ENCODE measurements at regions not wholly inside any gene's neighbourhood (a gene's known extent, or its start where the extent isn't known, plus 50 kb on each side); places are given as distances from the start of the nearest gene placed in this dataset.

- H3K27me3 Mint-ChIP-seq (ENCODE audit: low read depth) = no peaks in the 10 kb centered on the region
- H3K4me1 Mint-ChIP-seq (ENCODE audit: low read depth) = no peaks in the 10 kb centered on the region
- H3K36me3 Mint-ChIP-seq (ENCODE audit: low read depth) = no peaks in the 10 kb centered on the region
- DNase-seq (ENCODE audit: low spot score) = no peak
- H3K4me3 Mint-ChIP-seq = no peak overlapping the region
- H3K9me3 Mint-ChIP-seq = peaks cover 9% of the 10 kb centered on the region
- H3K27ac Mint-ChIP-seq = no peak overlapping the region
Observed at GRCh38 chr17:72530454-72530853, 409.6 kb downstream of the SOX9 start.

- Mint-ChIP-seq H3K4me3 (no peak overlapping the region), H3K27me3 (ENCODE audit: low read depth) (no peaks in the 10 kb centered on the region), H3K4me1 (ENCODE audit: low read depth) (no peaks in the 10 kb centered on the region), H3K36me3 (ENCODE audit: low read depth) (no peaks in the 10 kb centered on the region), H3K9me3 (peaks cover 9% of the 10 kb centered on the region), H3K27ac (no peak overlapping the region)
- DNase-seq (ENCODE audit: low spot score) = no peak
Observed at GRCh38 chr17:72531729-72532128, 410.9 kb downstream of the SOX9 start.

DNA sequence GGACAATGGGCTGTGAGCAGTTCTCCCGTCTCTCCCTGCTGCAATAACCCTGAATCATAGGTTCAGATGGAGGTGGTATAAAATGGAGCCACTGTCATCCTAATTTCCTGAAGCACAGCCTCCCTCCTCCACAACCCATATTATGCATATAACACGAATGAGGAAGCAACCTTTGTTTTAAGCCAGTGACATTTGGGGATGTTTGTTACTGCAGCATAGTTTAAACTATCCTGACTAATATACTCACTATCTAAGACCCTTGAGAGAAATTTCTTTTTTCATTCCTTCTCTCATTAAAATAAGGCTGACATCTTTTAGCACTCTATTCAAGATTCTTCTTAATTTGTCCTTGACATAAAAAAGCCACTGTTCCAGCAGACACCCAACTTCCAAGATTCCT is 413.4 kb downstream of the SOX9 start:
- no peak overlapping the region for H3K27ac Mint-ChIP-seq
- H3K27me3 Mint-ChIP-seq (ENCODE audit: low read depth) = peaks cover 2% of the 10 kb centered on the region
- H3K9me3 Mint-ChIP-seq = peaks cover 9% of the 10 kb centered on the region
- no peak for DNase-seq (ENCODE audit: low spot score)
- no peak overlapping the region for H3K4me3 Mint-ChIP-seq
- H3K4me1 Mint-ChIP-seq (ENCODE audit: low read depth) = no peaks in the 10 kb centered on the region
- no peaks in the 10 kb centered on the region for H3K36me3 Mint-ChIP-seq (ENCODE audit: low read depth)

GRCh38 chr17:72534776-72535175 is 414.0 kb downstream of the SOX9 start:
- Mint-ChIP-seq H3K27me3 (ENCODE audit: low read depth) (peaks cover 5% of the 10 kb centered on the region), H3K9me3 (peaks cover 9% of the 10 kb centered on the region), H3K27ac (no peak overlapping the region), H3K4me3 (no peak overlapping the region), H3K36me3 (ENCODE audit: low read depth) (no peaks in the 10 kb centered on the region), H3K4me1 (ENCODE audit: low read depth) (no peaks in the 10 kb centered on the region)
- no peak for DNase-seq (ENCODE audit: low spot score)

GRCh38 chr17:72535346-72535745 is 414.5 kb downstream of the SOX9 start:
- H3K27me3 Mint-ChIP-seq (ENCODE audit: low read depth) = peaks cover 7% of the 10 kb centered on the region
- no peaks in the 10 kb centered on the region for H3K4me1 Mint-ChIP-seq (ENCODE audit: low read depth)
- peaks cover 9% of the 10 kb centered on the region for H3K9me3 Mint-ChIP-seq
- no peaks in the 10 kb centered on the region for H3K36me3 Mint-ChIP-seq (ENCODE audit: low read depth)
- no peak for DNase-seq (ENCODE audit: low spot score)
- no peak overlapping the region for H3K4me3 Mint-ChIP-seq
- no peak overlapping the region for H3K27ac Mint-ChIP-seq

GRCh38 chr17:72535779-72536178 is 415.0 kb downstream of the SOX9 start:
- Mint-ChIP-seq H3K4me3 (no peak overlapping the region), H3K36me3 (ENCODE audit: low read depth) (no peaks in the 10 kb centered on the region), H3K27me3 (ENCODE audit: low read depth) (peaks cover 7% of the 10 kb centered on the region), H3K27ac (no peak overlapping the region), H3K4me1 (ENCODE audit: low read depth) (no peaks in the 10 kb centered on the region), H3K9me3 (peaks cover 9% of the 10 kb centered on the region)
- DNase-seq (ENCODE audit: low spot score) = no peak

GRCh38 chr17:72536788-72537187 is 416.0 kb downstream of the SOX9 start:
- Mint-ChIP-seq H3K36me3 (ENCODE audit: low read depth) (no peaks in the 10 kb centered on the region), H3K27ac (no peak overlapping the region), H3K27me3 (ENCODE audit: low read depth) (peaks cover 7% of the 10 kb centered on the region), H3K4me3 (no peak overlapping the region), H3K9me3 (peaks cover 9% of the 10 kb centered on the region), H3K4me1 (ENCODE audit: low read depth) (no peaks in the 10 kb centered on the region)
- DNase-seq (ENCODE audit: low spot score) = no peak

DNA sequence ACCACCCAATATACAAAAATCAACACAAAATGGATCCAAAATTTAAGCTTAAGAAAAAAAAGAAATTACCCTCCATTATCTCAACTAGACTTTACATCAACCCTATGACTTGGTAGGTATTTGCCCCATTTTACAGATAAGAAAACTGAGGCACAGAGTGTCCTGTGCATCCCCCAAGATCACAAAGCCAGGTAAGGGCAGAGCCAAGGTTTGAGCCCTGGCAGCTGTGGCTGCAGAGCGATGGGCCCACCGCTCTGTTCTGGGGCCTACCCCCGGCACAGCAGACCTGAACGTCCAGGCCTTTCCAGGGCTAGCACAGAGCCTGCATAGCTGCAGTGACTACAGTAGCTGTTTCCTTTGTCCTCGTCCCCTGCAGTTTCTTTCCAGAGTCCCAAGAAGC is 417.6 kb downstream of the SOX9 start:
- Mint-ChIP-seq H3K27ac (no peak overlapping the region), H3K9me3 (peaks cover 9% of the 10 kb centered on the region), H3K27me3 (ENCODE audit: low read depth) (peaks cover 7% of the 10 kb centered on the region), H3K4me1 (ENCODE audit: low read depth) (no peaks in the 10 kb centered on the region), H3K4me3 (no peak overlapping the region), H3K36me3 (ENCODE audit: low read depth) (no peaks in the 10 kb centered on the region)
- DNase-seq (ENCODE audit: low spot score) = no peak

DNA sequence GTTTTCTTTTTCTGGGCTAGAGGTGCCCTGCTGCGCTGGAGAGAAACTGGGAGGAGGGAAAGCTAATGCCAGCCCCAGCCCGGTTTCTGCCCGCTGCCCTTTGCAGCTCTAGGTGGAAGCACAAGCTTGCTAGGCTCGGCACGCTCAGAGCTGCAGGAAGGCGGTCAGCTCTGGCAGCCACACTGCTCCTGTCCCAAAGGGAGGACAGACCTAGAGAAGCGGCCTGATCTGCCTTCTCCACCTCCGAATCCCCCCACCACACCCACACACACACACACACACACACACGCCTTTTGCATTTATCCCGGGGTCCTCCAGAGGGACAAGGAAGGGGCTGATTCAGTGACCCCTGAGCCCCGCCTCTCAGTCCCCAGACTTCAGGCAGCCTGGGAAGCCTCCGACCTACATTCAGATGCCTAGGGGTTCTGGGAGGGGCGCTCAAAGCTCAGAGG is 418.1 kb downstream of the SOX9 start:
- Mint-ChIP-seq H3K4me3 (no peak overlapping the region), H3K4me1 (ENCODE audit: low read depth) (no peaks in the 10 kb centered on the region), H3K27ac (no peak overlapping the region), H3K9me3 (peaks cover 9% of the 10 kb centered on the region), H3K27me3 (ENCODE audit: low read depth) (peaks cover 7% of the 10 kb centered on the region), H3K36me3 (ENCODE audit: low read depth) (no peaks in the 10 kb centered on the region)
- DNase-seq (ENCODE audit: low spot score) = no peak

DNA sequence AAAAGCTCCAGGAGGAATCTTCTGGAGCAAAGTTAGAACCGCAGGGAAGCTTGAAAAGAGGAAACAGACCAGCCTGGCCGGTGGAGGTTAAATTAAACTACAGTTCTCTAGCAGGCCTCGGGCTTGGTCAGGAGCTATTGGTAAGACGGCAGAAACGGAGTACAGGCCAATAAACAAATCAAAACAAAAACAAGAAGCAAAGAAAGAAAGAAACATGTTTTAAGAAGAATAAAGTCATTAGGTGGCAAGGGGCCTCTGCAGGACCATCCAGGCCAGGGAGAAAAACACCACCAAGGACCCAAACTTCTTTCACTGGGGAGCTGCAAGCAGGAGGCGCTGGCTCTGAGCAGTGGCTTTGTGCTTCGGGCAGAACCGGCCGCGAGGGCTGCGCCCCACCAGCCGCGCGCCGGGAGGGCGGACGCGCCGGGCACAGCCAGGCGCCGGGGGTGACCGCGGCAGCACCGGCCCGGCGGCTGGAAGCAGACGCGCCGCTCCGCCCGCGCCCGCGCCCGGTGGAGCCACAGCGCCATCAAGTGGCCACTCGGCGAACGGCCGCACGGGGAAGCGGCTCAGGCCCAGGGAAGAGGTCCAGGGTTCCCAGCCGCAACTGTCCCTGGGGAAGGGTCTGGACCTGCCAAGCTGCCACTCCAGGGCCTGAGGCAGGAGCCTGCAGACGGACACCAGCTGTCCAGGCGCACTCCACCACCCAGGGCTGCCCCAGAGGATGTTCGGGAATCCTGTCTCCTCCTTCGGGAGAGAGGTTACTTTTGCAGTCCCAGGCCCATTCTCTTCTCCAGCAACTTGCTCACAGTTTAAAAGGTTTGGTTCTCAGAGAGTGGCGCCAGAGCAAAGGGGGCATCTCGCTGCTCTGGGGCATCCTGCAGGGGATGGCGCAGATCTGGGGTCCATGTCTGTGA is 419.4 kb downstream of the SOX9 start:
- DNase-seq (ENCODE audit: low spot score) = peak; percentile 60
- H3K27ac Mint-ChIP-seq = no peak overlapping the region
- no peaks in the 10 kb centered on the region for H3K36me3 Mint-ChIP-seq (ENCODE audit: low read depth)
- H3K4me3 Mint-ChIP-seq = no peak overlapping the region
- H3K9me3 Mint-ChIP-seq = no peaks in the 10 kb centered on the region
- no peaks in the 10 kb centered on the region for H3K4me1 Mint-ChIP-seq (ENCODE audit: low read depth)
- peaks cover 7% of the 10 kb centered on the region for H3K27me3 Mint-ChIP-seq (ENCODE audit: low read depth)

DNA sequence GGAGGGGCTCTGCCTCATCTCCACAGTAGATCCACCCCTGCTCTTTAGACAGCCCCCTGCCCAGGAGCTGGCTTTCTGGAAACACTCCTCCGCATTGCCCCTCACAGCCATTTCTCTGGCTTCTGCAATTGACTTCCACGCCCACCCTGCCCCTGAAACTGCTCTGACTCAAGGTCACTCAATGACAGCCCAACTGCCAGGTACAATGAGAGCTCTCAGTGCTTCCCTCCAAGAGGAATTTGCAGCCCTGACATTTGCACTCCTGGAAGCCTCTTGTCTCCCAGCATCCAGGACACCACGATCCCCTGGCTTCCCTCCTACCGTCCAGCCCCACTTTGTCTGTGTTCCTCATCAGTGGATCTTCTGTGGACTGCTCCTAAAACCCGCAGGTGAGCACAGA is 421.5 kb downstream of the SOX9 start:
- H3K36me3 Mint-ChIP-seq (ENCODE audit: low read depth) = no peaks in the 10 kb centered on the region
- H3K4me1 Mint-ChIP-seq (ENCODE audit: low read depth) = no peaks in the 10 kb centered on the region
- peaks cover 7% of the 10 kb centered on the region for H3K27me3 Mint-ChIP-seq (ENCODE audit: low read depth)
- H3K9me3 Mint-ChIP-seq = no peaks in the 10 kb centered on the region
- no peak overlapping the region for H3K4me3 Mint-ChIP-seq
- no peak overlapping the region for H3K27ac Mint-ChIP-seq
- no peak for DNase-seq (ENCODE audit: low spot score)

DNA sequence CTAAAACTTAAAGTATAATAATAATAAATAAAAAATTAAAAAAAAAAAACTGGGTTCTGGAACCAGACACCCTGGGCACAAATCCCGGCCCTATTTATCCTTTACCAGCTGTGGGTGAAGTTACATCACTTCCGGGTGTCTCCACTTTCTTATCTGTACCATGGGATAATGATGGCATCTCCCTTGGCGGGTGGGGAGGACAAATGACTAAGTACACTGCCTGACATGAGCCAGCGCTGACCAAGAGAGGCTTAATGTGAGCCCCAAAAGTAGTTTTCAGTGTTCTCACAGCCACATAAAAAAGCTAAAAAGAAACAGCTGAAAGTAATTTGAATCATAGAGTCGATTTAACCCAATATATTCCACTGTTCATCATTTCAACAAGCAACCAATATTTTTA is 424.9 kb downstream of the SOX9 start:
- no peaks in the 10 kb centered on the region for H3K27me3 Mint-ChIP-seq (ENCODE audit: low read depth)
- H3K4me3 Mint-ChIP-seq = no peak overlapping the region
- no peaks in the 10 kb centered on the region for H3K36me3 Mint-ChIP-seq (ENCODE audit: low read depth)
- DNase-seq (ENCODE audit: low spot score) = no peak
- no peaks in the 10 kb centered on the region for H3K4me1 Mint-ChIP-seq (ENCODE audit: low read depth)
- no peak overlapping the region for H3K27ac Mint-ChIP-seq
- no peaks in the 10 kb centered on the region for H3K9me3 Mint-ChIP-seq

DNA sequence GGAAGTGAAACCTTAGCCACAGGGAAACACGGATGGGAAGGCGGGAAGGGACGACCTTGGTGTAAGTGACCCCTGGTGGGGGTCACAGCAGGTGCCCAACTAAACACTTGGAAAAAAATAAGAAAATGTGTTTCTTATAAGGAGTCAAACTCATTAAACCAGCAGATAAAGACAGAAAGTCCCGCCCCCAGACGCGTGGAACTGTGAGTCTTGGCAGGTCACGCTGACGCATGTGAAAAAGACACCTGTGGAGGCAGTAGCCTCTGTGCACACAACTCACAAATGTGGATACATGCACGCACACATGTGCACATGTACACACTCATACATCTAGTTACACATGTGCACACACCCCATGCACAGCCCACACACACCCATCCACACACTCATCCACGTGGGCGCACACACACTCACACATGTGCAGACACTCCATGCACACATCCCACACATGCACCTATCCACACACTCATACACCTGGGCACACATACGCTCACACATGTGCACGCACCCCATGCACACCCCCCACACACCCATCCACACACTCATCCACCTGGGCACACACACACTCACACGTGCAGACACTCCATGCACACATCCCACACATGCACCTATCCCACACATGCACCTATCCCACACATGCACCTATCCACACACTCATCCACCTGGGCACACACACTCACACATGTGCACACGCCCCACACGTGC is 432.4 kb downstream of the SOX9 start:
- Mint-ChIP-seq H3K9me3 (no peaks in the 10 kb centered on the region), H3K27me3 (ENCODE audit: low read depth) (no peaks in the 10 kb centered on the region), H3K4me3 (no peak overlapping the region), H3K27ac (no peak overlapping the region), H3K4me1 (ENCODE audit: low read depth) (no peaks in the 10 kb centered on the region), H3K36me3 (ENCODE audit: low read depth) (no peaks in the 10 kb centered on the region)
- DNase-seq (ENCODE audit: low spot score) = no peak

GRCh38 chr17:72554508-72554907 is 433.7 kb downstream of the SOX9 start:
- Mint-ChIP-seq H3K27ac (no peak overlapping the region), H3K9me3 (no peaks in the 10 kb centered on the region), H3K4me1 (ENCODE audit: low read depth) (no peaks in the 10 kb centered on the region), H3K36me3 (ENCODE audit: low read depth) (no peaks in the 10 kb centered on the region), H3K4me3 (no peak overlapping the region), H3K27me3 (ENCODE audit: low read depth) (no peaks in the 10 kb centered on the region)
- DNase-seq (ENCODE audit: low spot score) = no peak

All from T-helper 2 cell treated with Interferon-gamma antibody and Interleukin-4, amounts not matched to agents 5 μg/mL and 100 μg/mL, for 36 hours (primary cell).